Tibial nerve (tissue), 4 donors: ENCODE measurements at regions not wholly inside any gene's neighbourhood (a gene's known extent, or its start where the extent isn't known, plus 50 kb on each side); places are given as distances from the start of the nearest gene placed in this dataset.

Experiments used
- CTCF ChIP-seq, 5 experiments: fragments of 200-600 bp in 3 of 5; fragments of 450-650 bp in 2 of 5; sonication (generic) in 3 of 5; IDR thresholded peaks; one replicate each; pipeline ENCODE4 v1.5.1; 2016 to 2019; ENCODE audit warnings: antibody characterized with exemption in 5 of 5, mild to moderate bottlenecking in 3 of 5, moderate library complexity in 2 of 5
- EP300 ChIP-seq, 2 donors: sonication (generic); formaldehyde crosslinking; IDR thresholded peaks; one replicate each; pipeline ENCODE4 v1.6.1; 2017; ENCODE audit warnings: antibody characterized with exemption in 2 of 2, mild to moderate bottlenecking in 1 of 2
- POLR2A ChIP-seq, 2 donors: fragments of 450-650 bp; IDR thresholded peaks; one replicate each; pipeline ENCODE4 v1.6.1; 2017; ENCODE audit warnings: antibody characterized with exemption in 2 of 2, mild to moderate bottlenecking in 2 of 2, moderate library complexity in 2 of 2

GRCh38 chr5:17113174-17113958 lies 104.1 kb upstream of the BASP1 start:
- TF ChIP-seq POLR2A (IDR thresholded peaks at IDR 0.05) (no peak), CTCF (IDR thresholded peaks at IDR 0.05) (no peak), EP300 (IDR thresholded peaks at IDR 0.05) (no peak)
